ENCODE measurements at regions not wholly inside any gene's neighbourhood (a gene's known extent, or its start where the extent isn't known, plus 50 kb on each side); places are given as distances from the start of the nearest gene placed in this dataset.

DNA sequence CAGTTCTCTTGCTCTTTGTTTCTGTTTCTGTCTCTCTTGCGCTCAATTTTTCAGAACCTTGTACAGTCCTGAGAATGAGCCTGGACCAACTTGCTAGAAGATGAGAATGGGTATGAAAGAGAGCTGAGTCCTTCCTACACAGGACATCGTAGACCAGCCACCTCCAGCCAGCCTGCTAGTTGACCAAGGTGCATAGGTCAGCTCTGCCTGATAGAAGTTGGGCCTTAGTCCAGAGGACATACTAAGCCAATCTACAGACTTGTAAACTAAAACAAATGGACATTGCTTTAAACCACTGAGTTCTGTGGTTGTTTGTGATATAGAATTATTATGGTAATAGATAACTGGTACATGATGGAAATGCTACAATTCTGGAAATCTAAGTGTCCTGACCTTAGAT, 236.4 kb upstream of the ZFP64 start:
- TF ChIP-seq, protein P1, sequence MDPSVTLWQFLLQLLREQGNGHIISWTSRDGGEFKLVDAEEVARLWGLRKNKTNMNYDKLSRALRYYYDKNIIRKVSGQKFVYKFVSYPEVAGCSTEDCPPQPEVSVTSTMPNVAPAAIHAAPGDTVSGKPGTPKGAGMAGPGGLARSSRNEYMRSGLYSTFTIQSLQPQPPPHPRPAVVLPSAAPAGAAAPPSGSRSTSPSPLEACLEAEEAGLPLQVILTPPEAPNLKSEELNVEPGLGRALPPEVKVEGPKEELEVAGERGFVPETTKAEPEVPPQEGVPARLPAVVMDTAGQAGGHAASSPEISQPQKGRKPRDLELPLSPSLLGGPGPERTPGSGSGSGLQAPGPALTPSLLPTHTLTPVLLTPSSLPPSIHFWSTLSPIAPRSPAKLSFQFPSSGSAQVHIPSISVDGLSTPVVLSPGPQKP (IDR thresholded peaks at IDR 0.05; ENCODE audit: borderline replicate concordance, low read depth, low read length): no peak
- TF ChIP-seq FOS (IDR thresholded peaks at IDR 0.05; ENCODE audit: low read depth, low read length) (no peak), RAD21 (IDR thresholded peaks at IDR 0.05; ENCODE audit: low read length) (no peak), RCOR1 (IDR thresholded peaks at IDR 0.05; ENCODE audit: insufficient replicate concordance, low read length) (no peak), NFE2L2 (IDR thresholded peaks at IDR 0.05; ENCODE audit: low read depth, low read length) (no peak), POLR2A (IDR thresholded peaks at IDR 0.05; ENCODE audit: low read depth, low read length) (no peak), SMC3 (IDR thresholded peaks at IDR 0.05; ENCODE audit: low read depth, low read length) (no peak), MAZ (IDR thresholded peaks at IDR 0.05; ENCODE audit: borderline replicate concordance, low read depth, low read length) (no peak), CHD1 (IDR thresholded peaks at IDR 0.05; ENCODE audit: low read depth, low read length) (no peak), MAFK (IDR thresholded peaks at IDR 0.05; ENCODE audit: low read depth, low read length) (no peak), BHLHE40 (IDR thresholded peaks at IDR 0.05; ENCODE audit: low read depth, low read length) (no peak), RFX5 (IDR thresholded peaks at IDR 0.05; ENCODE audit: low read depth, low read length) (no peak), CEBPB (IDR thresholded peaks at IDR 0.05; ENCODE audit: low read depth, low read length) (no peak), MXI1 (IDR thresholded peaks at IDR 0.05; ENCODE audit: borderline replicate concordance, low read depth, low read length) (no peak)
- TF ChIP-seq, protein P2, sequence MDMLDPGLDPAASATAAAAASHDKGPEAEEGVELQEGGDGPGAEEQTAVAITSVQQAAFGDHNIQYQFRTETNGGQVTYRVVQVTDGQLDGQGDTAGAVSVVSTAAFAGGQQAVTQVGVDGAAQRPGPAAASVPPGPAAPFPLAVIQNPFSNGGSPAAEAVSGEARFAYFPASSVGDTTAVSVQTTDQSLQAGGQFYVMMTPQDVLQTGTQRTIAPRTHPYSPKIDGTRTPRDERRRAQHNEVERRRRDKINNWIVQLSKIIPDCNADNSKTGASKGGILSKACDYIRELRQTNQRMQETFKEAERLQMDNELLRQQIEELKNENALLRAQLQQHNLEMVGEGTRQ (IDR thresholded peaks at IDR 0.05; ENCODE audit: low read depth, low read length): no peak
- TF ChIP-seq, protein P3, sequence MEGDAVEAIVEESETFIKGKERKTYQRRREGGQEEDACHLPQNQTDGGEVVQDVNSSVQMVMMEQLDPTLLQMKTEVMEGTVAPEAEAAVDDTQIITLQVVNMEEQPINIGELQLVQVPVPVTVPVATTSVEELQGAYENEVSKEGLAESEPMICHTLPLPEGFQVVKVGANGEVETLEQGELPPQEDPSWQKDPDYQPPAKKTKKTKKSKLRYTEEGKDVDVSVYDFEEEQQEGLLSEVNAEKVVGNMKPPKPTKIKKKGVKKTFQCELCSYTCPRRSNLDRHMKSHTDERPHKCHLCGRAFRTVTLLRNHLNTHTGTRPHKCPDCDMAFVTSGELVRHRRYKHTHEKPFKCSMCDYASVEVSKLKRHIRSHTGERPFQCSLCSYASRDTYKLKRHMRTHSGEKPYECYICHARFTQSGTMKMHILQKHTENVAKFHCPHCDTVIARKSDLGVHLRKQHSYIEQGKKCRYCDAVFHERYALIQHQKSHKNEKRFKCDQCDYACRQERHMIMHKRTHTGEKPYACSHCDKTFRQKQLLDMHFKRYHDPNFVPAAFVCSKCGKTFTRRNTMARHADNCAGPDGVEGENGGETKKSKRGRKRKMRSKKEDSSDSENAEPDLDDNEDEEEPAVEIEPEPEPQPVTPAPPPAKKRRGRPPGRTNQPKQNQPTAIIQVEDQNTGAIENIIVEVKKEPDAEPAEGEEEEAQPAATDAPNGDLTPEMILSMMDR (conservative IDR thresholded peaks at IDR 0.05; ENCODE audit: low read depth, low read length): no peak
- Histone ChIP-seq H3K9me3 (ENCODE audit: control insufficient read depth, insufficient read depth, low read length) (no peaks in the 10 kb centered on the region), H2BK15ac (ENCODE audit: low read depth, low read length) (no peak overlapping the region), H4K5ac (ENCODE audit: low read depth, low read length) (no peak overlapping the region), H2AFZ (replicated peaks; ENCODE audit: low read length, poor library complexity) (no peak overlapping the region), H4K20me1 (ENCODE audit: insufficient read depth, low read length) (peaks cover 6% of the 10 kb centered on the region; the same call in 1 of the 2 replicates), H3K56ac (ENCODE audit: extremely low read depth, insufficient read depth, low read length) (no peak overlapping the region), H3K36me3 (ENCODE audit: control insufficient read depth, insufficient read depth, low read length) (no peaks in the 10 kb centered on the region), H3K4me2 (ENCODE audit: low read depth, low read length) (no peak overlapping the region), H3K4me3 (ENCODE audit: insufficient read depth, low read depth, low read length) (no peak overlapping the region), H4K8ac (ENCODE audit: low read depth in 2 of 2, low read length in 2 of 2) (no peak overlapping the region), H2BK5ac (ENCODE audit: low read depth, low read length, poor library complexity, severe bottlenecking) (no peak overlapping the region), H3K23ac (ENCODE audit: low read depth, low read length) (no peak overlapping the region), H3K9me1 (ENCODE audit: insufficient read depth, low read length) (peaks cover 7% of the 10 kb centered on the region; the same call in 1 of the 2 replicates), H3K4ac (ENCODE audit: low read depth, low read length) (no peak overlapping the region), H3K18ac (ENCODE audit: low read depth, low read length) (no peak overlapping the region), H3K27ac (ENCODE audit: insufficient read depth, low read length) (no peak overlapping the region), H2AK9ac (replicated peaks; ENCODE audit: low read depth, low read length, poor library complexity) (no peak overlapping the region), H3K79me1 (ENCODE audit: low read depth in 1 of 2, low read length in 2 of 2) (no peaks in the 10 kb centered on the region), H2AK5ac (ENCODE audit: low read depth, low read length) (no peak overlapping the region), H2BK120ac (ENCODE audit: low read depth, low read length) (no peak overlapping the region), H4K91ac (ENCODE audit: insufficient read depth, low read depth, low read length) (no peak overlapping the region), H2BK20ac (ENCODE audit: low read depth, low read length) (no peak overlapping the region), H3K4me1 (ENCODE audit: control insufficient read depth, insufficient read depth, low read length) (no peaks in the 10 kb centered on the region), H3K14ac (replicated peaks; ENCODE audit: low read depth, low read length) (no peak overlapping the region), H3K27me3 (ENCODE audit: control insufficient read depth, insufficient read depth, low read length) (no peaks in the 10 kb centered on the region), H3K9ac (ENCODE audit: low read depth, low read length) (no peak overlapping the region)
- dilution Hi-C loops (cut with HindIII; ENCODE audit: low sequenced_read_pairs, unreplicated experiment): no loop called here
- no CpG with 5 or more reads among the region's 2 CpGs for WGBS, 2 experiments (ENCODE audit: extremely low coverage in 2 of 2, insufficient read length in 1 of 2)
- no peak for DNase-seq
- no peak for ATAC-seq (ENCODE audit: low read depth)
- CTCF ChIA-PET: no interaction called here
- intact Hi-C loops (cut with micrococcal nuclease): no loop called here
- BruUV-seq (replicated peaks): no TSS peak
- POLR2A ChIA-PET (ENCODE audit: unreplicated experiment): no interaction called here
- in situ Hi-C loops (cut with MboI; ENCODE audit: low sequenced_read_pairs): no loop called here

All from IMR-90 (cell line).